NCI-H1092 (cell line): ENCODE measurements at regions not wholly inside any gene's neighbourhood (a gene's known extent, or its start where the extent isn't known, plus 50 kb on each side); places are given as distances from the start of the nearest gene placed in this dataset.

Experiments
- DNase-seq: peaks from one replicate; lab custom pipeline; 2025; lab: John Stamatoyannopoulos, UW

- no peak for DNase-seq
Measured at GRCh38 chr17:77872199-77872598, 86.3 kb upstream of the TNRC6C start.

GRCh38 chr17:77872714-77873499 lies 85.6 kb upstream of the TNRC6C start:
- no peak for DNase-seq

GRCh38 chr17:77873500-77874302 lies 84.8 kb upstream of the TNRC6C start:
- no peak for DNase-seq

GRCh38 chr17:77874303-77875050 lies 84.0 kb upstream of the TNRC6C start:
- DNase-seq: no peak

- no peak for DNase-seq
Measured at GRCh38 chr17:77875051-77875780, 83.3 kb upstream of the TNRC6C start.

GRCh38 chr17:77875881-77876509 lies 82.5 kb upstream of the TNRC6C start:
- no peak for DNase-seq

- no peak for DNase-seq
Measured at GRCh38 chr17:77877036-77877435, 81.5 kb upstream of the TNRC6C start.

- DNase-seq: no peak
Measured at GRCh38 chr17:77877646-77878355, 80.7 kb upstream of the TNRC6C start.

GRCh38 chr17:77879226-77879895 lies 79.1 kb upstream of the TNRC6C start:
- no peak for DNase-seq

- DNase-seq: no peak
Measured at GRCh38 chr17:77879896-77880280, 78.6 kb upstream of the TNRC6C start.

- no peak for DNase-seq
Measured at GRCh38 chr17:77880711-77881450, 77.6 kb upstream of the TNRC6C start.

- DNase-seq: no peak
Measured at GRCh38 chr17:77881545-77881944, 77.0 kb upstream of the TNRC6C start.

- DNase-seq: no peak
Measured at GRCh38 chr17:77882040-77882439, 76.5 kb upstream of the TNRC6C start.

- DNase-seq: no peak
Measured at GRCh38 chr17:77882481-77883212, 75.9 kb upstream of the TNRC6C start.

GRCh38 chr17:77883213-77883650 lies 75.3 kb upstream of the TNRC6C start:
- DNase-seq: no peak

- DNase-seq: peak; percentile 79
Measured at GRCh38 chr17:77884019-77884418, 74.5 kb upstream of the TNRC6C start.

- peak; percentile 35 for DNase-seq
Measured at GRCh38 chr17:77884967-77885641, 73.4 kb upstream of the TNRC6C start.
